ENCODE measurements at regions not wholly inside any gene's neighbourhood (a gene's known extent, or its start where the extent isn't known, plus 50 kb on each side); places are given as distances from the start of the nearest gene placed in this dataset.
"Not testable (repeated sequence)": the region's sequence is repeated elsewhere in the genome, so short reads cannot be mapped to it uniquely, and the experiment has no call there.

GRCh38 chr7:149334930-149335329 lies 72.9 kb downstream of the ZNF783 start:
- no peak for DNase-seq
- ATAC-seq: no peak

GRCh38 chr7:149348758-149349369 lies 86.9 kb downstream of the ZNF783 start:
- no peak for DNase-seq
- ATAC-seq: no peak

- ATAC-seq (no peak), DNase-seq (no peak)
Observed at GRCh38 chr7:149353739-149354504, 91.9 kb downstream of the ZNF783 start.

GRCh38 chr7:149355035-149355389 lies 93.0 kb downstream of the ZNF783 start:
- ATAC-seq, DNase-seq: not testable (repeated sequence)

- no peak for DNase-seq
- peak; percentile 6 for ATAC-seq
Observed at GRCh38 chr7:149355390-149356048, 93.5 kb downstream of the ZNF783 start.

GRCh38 chr7:149362696-149363095 lies 98.2 kb downstream of the ZNF777 start:
- DNase-seq: no peak
- no peak for ATAC-seq

- ATAC-seq (peak; percentile 63), DNase-seq (no peak)
Observed at GRCh38 chr7:149367418-149368180, 93.3 kb downstream of the ZNF777 start.

- ATAC-seq (no peak), DNase-seq (no peak)
Observed at GRCh38 chr7:149369497-149369896, 91.4 kb downstream of the ZNF777 start.

- no peak for ATAC-seq
- DNase-seq: no peak
Observed at GRCh38 chr7:149370790-149371189, 90.1 kb downstream of the ZNF777 start.

GRCh38 chr7:149373089-149373488 lies 87.8 kb downstream of the ZNF777 start:
- DNase-seq (no peak), ATAC-seq (no peak)

- DNase-seq (no peak), ATAC-seq (no peak)
Observed at GRCh38 chr7:149375234-149376008, 85.4 kb downstream of the ZNF777 start.

GRCh38 chr7:149377386-149377785 lies 83.5 kb downstream of the ZNF777 start:
- no peak for ATAC-seq
- no peak for DNase-seq

- DNase-seq (no peak), ATAC-seq (no peak)
Observed at GRCh38 chr7:149379625-149380024, 81.2 kb downstream of the ZNF777 start.

- ATAC-seq (no peak), DNase-seq (no peak)
Observed at GRCh38 chr7:149381245-149381644, 79.6 kb downstream of the ZNF777 start.
